GM18951 (cell line): ENCODE measurements at regions not wholly inside any gene's neighbourhood (a gene's known extent, or its start where the extent isn't known, plus 50 kb on each side); places are given as distances from the start of the nearest gene placed in this dataset.
"Not testable (repeated sequence)": the region's sequence is repeated elsewhere in the genome, so short reads cannot be mapped to it uniquely, and the experiment has no call there.

Experiments used
- POLR2A ChIP-seq: IDR thresholded peaks from 4 replicates; pipeline ENCODE4 v1.6.1; 2011; ENCODE audit warnings: mild to moderate bottlenecking; ENCODE audit not compliant: insufficient read length, insufficient read depth; ENCODE audit errors: extremely low read depth
- in situ Hi-C: fragments of 300-500 bp; cut with MboI; formaldehyde crosslinking; loops from one replicate; pipeline ENCODE4 v1.12.0; 2022; ENCODE audit warnings: low sequenced_read_pairs, mixed read lengths, inconsistent platforms; ENCODE audit not compliant: unreplicated experiment

DNA sequence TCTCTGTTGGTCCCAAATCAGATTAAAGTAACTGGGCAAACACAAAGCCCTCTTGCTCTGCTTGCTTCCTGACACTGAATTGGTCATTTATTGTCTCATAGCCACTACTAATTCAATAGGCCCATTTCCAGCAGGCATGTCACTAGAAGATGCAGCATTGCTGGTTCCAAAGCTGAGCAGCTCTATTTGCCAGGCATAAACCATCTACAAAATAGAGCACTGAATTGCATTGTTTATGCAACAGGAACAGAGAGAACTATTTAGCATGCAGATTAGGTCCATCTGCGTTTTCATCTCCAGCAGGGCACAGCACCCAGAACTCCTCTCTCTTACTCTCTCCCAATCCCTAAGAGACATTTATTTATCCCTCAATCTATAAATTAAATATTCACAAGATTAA, 227.6 kb downstream of the SUCLG1 start:
- no peak for TF ChIP-seq POLR2A
- in situ Hi-C loops, result no loop called here

DNA sequence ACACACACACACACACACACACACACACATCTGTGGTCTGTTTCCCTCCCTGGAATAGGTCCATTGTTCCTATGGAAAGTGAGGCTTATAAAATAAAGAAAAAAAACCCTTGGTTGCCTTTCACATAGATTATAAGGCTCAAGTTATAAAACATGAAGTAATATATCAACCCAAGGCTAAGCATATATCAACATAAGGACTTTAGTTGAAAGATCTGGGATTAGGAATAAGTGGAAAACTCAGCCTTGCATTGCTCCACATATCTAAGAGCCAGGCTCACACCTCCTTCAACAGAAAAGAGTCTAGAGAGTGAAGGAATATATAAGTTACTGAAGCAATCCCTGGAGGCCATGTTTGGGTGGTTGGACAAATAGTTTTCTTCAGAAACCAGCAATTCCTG, 235.0 kb downstream of the SUCLG1 start:
- no peak for TF ChIP-seq POLR2A
- in situ Hi-C loops, result no loop called here

DNA sequence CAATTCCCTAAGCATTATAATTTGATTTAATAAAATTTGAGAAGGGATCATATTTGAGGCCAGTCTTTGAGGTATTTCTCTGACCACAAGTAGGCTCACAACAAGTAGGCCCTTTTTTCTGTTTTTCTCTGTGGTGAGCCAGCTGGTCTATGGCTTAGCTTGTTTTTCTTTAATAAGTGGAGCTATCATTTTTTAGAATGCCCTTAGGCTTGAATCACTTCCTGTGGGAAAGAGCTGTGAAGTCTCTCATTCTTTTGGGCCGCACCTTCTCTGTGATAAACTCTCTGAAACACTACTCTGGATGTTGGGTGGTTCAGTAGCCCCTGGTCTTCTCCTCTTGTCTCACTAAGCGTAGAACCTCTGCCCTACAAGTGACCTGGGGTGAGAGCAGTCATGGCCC, 235.9 kb downstream of the SUCLG1 start:
- in situ Hi-C loops, result no loop called here
- no peak for TF ChIP-seq POLR2A

DNA sequence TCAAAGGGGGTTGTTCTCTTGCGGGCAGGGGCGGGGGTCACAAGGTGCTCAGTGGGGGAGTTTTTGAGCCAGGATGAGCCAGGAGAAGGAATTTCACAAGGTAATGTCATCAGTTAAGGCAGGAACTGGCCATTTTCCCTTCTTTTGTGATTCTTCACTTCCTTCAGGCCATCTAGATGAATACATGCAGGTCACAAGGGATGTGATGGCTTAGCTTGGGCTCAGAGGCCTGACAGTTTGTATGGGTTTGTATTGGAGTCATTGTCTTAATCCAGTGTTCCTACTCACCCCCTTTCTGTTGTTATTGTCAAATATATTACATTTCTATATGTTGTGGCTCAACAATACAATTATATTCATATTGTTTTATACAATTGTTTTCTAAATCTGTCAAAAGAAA, 238.0 kb downstream of the SUCLG1 start:
- in situ Hi-C loops, result not testable (repeated sequence)

DNA sequence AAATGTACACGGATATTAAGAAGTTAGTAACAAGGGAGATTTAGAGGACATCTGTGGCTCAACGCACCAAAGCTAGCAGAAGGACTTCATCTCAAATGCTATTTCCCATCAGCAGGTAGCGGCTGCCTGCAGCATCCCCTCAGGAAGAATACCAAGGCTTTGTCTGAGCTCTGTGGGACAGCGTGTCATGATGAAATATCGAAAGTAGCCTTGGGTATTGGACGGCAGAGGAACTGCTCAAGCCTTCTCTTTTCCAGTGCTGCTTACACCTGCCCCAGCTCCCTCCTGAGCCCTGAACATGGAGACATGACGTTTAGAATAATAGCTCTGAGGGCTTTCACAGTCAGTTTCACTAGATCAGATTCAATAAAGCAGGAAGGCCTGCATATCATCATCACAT, 241.6 kb downstream of the SUCLG1 start:
- no peak for TF ChIP-seq POLR2A
- in situ Hi-C loops, result no loop called here

DNA sequence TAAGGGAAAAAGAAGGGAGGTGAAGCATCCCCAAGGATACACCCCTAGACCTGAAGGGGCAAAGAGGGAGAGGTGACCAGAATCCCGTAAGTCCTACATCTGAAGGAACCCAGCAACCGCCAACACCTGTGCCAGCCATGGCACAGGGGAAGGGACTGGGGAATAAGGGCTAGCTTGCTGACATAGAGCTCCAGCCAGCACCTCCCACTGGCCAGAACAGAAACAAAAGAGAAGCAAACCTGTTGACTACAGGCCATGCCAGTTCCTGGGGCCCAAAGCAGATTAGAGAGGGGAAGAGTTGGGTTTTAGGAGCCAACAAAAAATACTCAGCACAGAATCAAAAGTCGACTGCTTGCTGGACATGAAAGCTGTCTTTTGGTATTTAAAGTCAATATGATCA, 244.6 kb downstream of the SUCLG1 start:
- in situ Hi-C loops, result no loop called here
- TF ChIP-seq POLR2A, result no peak

DNA sequence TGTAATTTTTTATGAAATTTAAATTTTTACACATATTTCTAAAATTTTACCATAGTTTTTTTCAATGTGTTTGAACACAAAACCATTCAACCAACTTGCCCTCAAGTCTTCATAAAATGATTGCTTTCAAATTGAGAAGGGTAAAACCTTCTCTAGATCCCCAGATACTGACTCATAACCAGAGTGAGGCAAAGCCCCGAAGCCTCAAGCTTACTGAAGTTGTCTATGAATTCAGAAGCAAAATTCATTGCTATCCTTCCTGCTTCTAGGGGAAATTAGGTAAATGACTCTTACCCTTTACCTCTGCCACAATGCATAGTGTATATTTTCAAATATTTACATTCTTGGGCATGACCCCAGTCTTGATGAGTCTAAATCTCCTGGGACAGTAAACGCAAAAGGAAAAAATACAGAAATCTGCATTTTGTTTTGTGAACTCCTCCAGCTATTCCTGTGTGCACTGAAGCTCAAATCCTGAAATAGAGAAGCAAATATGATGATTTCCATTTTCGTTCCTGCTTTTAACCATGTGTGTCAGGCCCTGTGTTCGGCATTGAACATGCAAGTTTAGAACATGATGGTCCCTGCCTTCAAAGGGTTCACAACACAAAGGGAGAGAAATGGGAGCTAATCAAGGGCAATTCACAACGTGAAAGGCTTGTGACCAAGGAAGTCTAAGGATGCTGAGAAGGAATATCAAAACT, 246.3 kb downstream of the SUCLG1 start:
- in situ Hi-C loops, result no loop called here
- no peak for TF ChIP-seq POLR2A

DNA sequence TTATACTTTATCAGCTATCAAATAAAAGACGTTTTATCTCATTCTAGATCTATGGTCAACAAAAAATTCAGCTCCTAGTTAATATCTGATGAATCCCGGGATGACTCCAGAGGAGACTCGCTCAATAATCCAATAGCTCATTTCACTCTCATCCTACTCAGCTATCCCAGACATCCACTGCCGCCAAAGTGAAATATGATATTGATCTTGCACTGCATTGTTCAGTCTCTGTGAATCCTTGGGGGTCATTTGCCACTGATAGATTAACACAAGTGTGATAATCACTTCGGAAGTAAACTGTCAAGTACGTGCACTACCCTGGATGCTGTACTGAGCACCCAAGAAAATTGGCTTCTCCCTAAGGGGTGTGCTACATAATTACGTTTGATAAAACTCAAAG, 249.1 kb downstream of the SUCLG1 start:
- no peak for TF ChIP-seq POLR2A
- in situ Hi-C loops, result no loop called here

DNA sequence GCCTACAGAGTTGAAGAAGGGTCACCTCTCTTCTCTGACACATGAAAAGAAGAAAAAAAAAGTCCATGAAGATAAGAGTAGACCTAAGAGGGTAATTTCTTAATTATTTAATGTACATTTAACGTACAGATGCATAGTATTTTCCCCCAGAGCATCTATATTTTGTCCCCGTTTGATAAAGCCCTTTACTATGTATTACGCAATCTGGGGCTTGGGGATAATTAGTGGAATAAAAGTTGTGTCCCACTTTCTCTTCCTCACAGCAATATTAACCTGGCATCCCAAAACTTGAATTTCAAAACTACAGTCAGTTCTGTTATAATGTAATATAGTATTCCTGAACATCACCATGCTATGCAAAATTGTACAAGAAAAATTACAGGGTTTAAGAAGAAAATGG, 254.1 kb downstream of the SUCLG1 start:
- TF ChIP-seq POLR2A, result no peak
- in situ Hi-C loops, result no loop called here

DNA sequence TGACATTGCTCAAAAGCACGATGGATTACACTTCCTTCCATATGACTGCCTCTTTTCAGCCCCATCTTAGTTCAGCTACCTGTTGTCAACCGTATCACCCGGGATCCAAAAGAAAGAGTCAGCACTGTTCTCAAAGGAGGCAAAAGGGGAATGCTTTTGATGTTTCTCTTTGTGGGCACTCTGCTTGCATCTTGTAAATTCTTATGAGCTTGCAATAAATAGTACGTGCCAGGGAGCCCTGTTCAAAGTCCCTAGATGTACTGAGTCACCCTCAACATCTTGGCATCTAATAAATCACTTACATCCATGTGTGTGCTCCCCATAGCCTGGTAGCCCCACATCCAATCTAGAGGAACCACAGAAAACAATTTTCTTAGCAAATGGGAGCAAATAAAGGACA, 256.9 kb downstream of the SUCLG1 start:
- no peak for TF ChIP-seq POLR2A
- in situ Hi-C loops, result no loop called here

DNA sequence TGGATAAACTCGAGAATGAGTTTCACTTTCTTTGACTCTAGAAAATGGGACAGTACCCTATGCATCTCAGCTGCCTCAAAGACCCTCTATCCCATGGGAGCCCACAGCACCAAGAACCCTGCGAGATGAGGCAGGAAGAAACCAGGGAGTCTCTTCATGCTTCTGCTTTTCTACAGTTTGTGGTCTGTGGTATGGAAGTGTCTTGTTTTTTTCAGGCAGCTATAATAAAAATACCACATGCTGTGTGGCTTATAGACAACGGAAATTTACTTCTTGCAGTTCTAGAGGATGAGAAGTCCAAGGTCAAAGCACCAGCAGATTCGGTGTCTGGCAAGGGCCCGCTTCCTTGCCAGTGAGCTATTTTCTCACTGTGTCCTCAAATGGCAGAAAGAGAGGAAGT, 257.9 kb downstream of the SUCLG1 start:
- no peak for TF ChIP-seq POLR2A
- in situ Hi-C loops, result no loop called here

DNA sequence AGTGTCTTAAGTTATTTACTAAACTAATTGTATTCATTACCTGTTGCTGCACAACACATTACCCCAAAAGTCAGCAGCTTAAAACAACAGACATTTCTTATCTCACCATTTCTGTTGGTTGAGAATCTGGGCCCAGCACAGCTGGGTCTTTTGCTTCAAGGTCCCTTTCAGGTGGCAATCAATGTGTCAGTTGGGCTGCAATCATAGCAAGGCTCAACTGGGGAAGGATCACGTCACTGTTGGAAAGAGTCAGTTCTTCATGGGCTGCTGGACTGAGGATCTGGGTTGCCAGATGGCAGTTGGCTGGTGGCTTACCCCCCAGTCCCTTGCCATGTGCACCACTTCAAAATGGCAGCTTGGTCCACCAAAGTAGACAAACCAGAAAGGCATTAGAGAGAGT, 261.2 kb downstream of the SUCLG1 start:
- TF ChIP-seq POLR2A, result no peak

DNA sequence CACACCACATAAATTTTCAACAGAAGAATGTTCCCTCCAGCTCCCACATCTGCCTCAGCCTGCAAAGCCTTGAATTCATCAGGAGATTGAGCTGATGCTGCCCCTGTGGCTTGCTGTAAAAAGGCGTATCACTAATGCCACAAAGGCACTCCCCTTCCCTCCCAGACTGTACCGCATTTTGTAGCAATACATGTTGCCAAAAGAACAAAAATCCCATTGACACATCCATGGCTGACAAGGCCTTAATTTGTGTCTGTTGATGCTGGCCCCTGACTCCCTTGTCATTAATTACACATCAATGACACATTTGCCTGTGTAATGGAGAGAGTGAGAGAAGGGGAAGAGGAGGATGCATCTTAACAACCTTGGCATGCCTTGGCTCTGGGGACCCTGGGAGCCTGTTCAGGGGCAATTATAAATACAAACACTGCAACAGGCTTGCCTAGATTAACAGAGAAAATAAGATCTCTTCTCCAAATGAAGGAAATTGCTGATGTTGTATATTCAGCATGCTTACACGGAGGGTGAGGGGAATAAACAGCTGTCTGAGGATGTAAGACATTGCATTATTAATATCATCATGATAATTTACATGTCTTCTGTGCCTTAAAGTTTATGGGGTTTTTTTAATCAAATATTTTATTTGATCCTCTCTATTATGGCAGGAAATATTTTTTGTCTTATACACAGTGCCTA, 264.0 kb downstream of the SUCLG1 start:
- in situ Hi-C loops, result no loop called here
- no peak for TF ChIP-seq POLR2A

More for the DNA sequence above, 261.2 kb downstream of the SUCLG1 start:
- in situ Hi-C loops, result no loop called here

DNA sequence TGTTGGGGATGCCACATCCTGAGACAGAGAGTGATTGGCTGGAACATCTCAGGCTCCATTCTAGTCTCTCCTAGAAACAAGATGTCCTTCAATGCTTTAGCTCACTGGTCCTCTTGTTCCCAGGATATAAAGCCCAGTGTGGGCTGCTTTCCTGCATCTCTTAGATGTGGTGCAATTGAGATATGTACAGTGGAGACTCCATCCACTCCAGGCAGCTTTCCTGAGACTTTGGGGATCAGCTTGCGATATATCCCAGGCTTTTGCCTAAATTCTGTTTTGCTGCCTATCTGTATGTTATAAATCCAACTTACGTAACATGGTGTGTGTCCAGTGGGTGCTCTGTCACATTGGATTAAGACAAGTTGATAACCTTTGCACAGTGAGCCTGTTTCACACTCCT, 264.9 kb downstream of the SUCLG1 start:
- TF ChIP-seq POLR2A, result no peak
- in situ Hi-C loops, result no loop called here
